CD4-positive, alpha-beta T cell (primary cell): ENCODE measurements at regions not wholly inside any gene's neighbourhood (a gene's known extent, or its start where the extent isn't known, plus 50 kb on each side); places are given as distances from the start of the nearest gene placed in this dataset.

Source experiments
- ATAC-seq: fragments of 200-7000 bp; cut with Tn5 transposase; one replicate; pipeline ENCODE4 v1.10.0; 2022; ENCODE audit warnings: mild to moderate bottlenecking; ENCODE audit not compliant: poor library complexity
- CTCF ChIA-PET: fragments of 350-600 bp; sonication (Branson Sonifier 250); formaldehyde crosslinking; loops from one replicate; lab custom pipeline; 2021; ENCODE audit warnings: antibody characterized with exemption, inconsistent platforms; lab: Charles Lee
- POLR2A ChIA-PET: fragments of 350-600 bp; sonication (Branson Sonifier 250); formaldehyde crosslinking; loops from one replicate; lab custom pipeline; 2021; ENCODE audit warnings: antibody characterized with exemption, inconsistent platforms; lab: Charles Lee
- DNase-seq, 14 experiments: peaks; one replicate each; pipeline ENCODE4 v3.0.0-alpha.2; 2013 to 2020; ENCODE audit warnings: mixed read lengths in 2 of 14
- H3K27ac ChIP-seq, 2 donors: one replicate each; pipeline versions ENCODE4 v1.5.1 to v1.7.0; 2013; ENCODE audit warnings: low read length in 2 of 2, low read depth in 1 of 2, mild to moderate bottlenecking in 1 of 2
- H3K27me3 ChIP-seq, 2 experiments: 1 replicate in 1 of 2; 2 replicates in 1 of 2; pipeline versions ENCODE4 v1.6.1 to v1.7.0; 2013; ENCODE audit warnings: low read length in 2 of 2, control low read depth in 1 of 2, mild to moderate bottlenecking in 1 of 2, moderate library complexity in 1 of 2; ENCODE audit not compliant: insufficient read depth in 2 of 2, control insufficient read depth in 1 of 2
- H3K36me3 ChIP-seq: one replicate; pipeline ENCODE4 v1.6.1; 2013; ENCODE audit warnings: low read length, control low read depth; ENCODE audit not compliant: insufficient read depth
- H3K4me1 ChIP-seq: one replicate; pipeline ENCODE4 v1.6.1; 2013; ENCODE audit warnings: low read length, control low read depth; ENCODE audit not compliant: insufficient read depth
- H3K4me3 ChIP-seq: one replicate; pipeline ENCODE4 v1.5.1; 2013; ENCODE audit warnings: mild to moderate bottlenecking, low read length, moderate library complexity
- H3K9me3 ChIP-seq, 2 experiments: 1 replicate in 1 of 2; 2 replicates in 1 of 2; pipeline versions ENCODE4 v1.6.1 to v1.7.0; 2013; ENCODE audit warnings: low read length in 2 of 2, mild to moderate bottlenecking in 2 of 2, control low read depth in 1 of 2, moderate library complexity in 1 of 2; ENCODE audit not compliant: control insufficient read depth in 1 of 2, insufficient read depth in 1 of 2
- H3K27ac Mint-ChIP-seq: one replicate; pipeline ENCODE4 v1.8.0; 2020; ENCODE audit warnings: mixed read lengths
- H3K27me3 Mint-ChIP-seq: one replicate; pipeline ENCODE4 v1.8.0; 2021; ENCODE audit warnings: mixed read lengths
- H3K36me3 Mint-ChIP-seq: one replicate; pipeline ENCODE4 v1.8.0; 2021; ENCODE audit warnings: low read depth, mixed read lengths
- H3K4me1 Mint-ChIP-seq: one replicate; pipeline ENCODE4 v1.8.0; 2021; ENCODE audit warnings: low read depth, mixed read lengths
- H3K4me3 Mint-ChIP-seq: one replicate; pipeline ENCODE4 v1.8.0; 2020; ENCODE audit warnings: mild to moderate bottlenecking, mixed read lengths
- H3K9me3 Mint-ChIP-seq: one replicate; pipeline ENCODE4 v1.8.0; 2020; ENCODE audit warnings: mixed read lengths
- CTCF ChIP-seq: fragments of 200-600 bp; IDR thresholded peaks from one replicate; pipeline ENCODE4 v1.8.0; 2022; ENCODE audit warnings: antibody characterized with exemption, mild to moderate bottlenecking
- intact Hi-C, 2 experiments: fragments of 100-400 bp; cut with DNase I in 1 of 2; cut with micrococcal nuclease in 1 of 2; formaldehyde crosslinking; loops; one replicate each; pipeline versions ENCODE4 v1.15.1 to v1.9.0; 2023 to 2025; cut with DNase I, micrococcal nuclease

- DNase-seq, result no peak
- H3K27me3 ChIP-seq, result no peaks in the 10 kb centered on the region
- Mint-ChIP-seq H3K27me3 (no peaks in the 10 kb centered on the region), H3K4me1 (no peaks in the 10 kb centered on the region), H3K27ac (no peak overlapping the region), H3K9me3 (peaks cover 7% of the 10 kb centered on the region), H3K4me3 (no peak overlapping the region), H3K36me3 (no peaks in the 10 kb centered on the region)
- TF ChIP-seq CTCF, result no peak
- no peak overlapping the region for H3K4me3 ChIP-seq
- H3K9me3 ChIP-seq, result no peaks in the 10 kb centered on the region
- no peaks in the 10 kb centered on the region for H3K4me1 ChIP-seq
- ATAC-seq, result no peak
- POLR2A ChIA-PET, result no interaction called here
- CTCF ChIA-PET, result no interaction called here
- no peaks in the 10 kb centered on the region for H3K36me3 ChIP-seq
- intact Hi-C loops, result no loop called here
- H3K27ac ChIP-seq, result no peak overlapping the region
Measured at GRCh38 chr2:41216978-41217377, 765.1 kb upstream of the SLC8A1 start.

- Mint-ChIP-seq H3K27ac (no peak overlapping the region), H3K4me3 (no peak overlapping the region), H3K36me3 (no peaks in the 10 kb centered on the region), H3K4me1 (no peaks in the 10 kb centered on the region), H3K27me3 (no peaks in the 10 kb centered on the region), H3K9me3 (peaks cover 5% of the 10 kb centered on the region)
- ChIA-PET POLR2A (no interaction called here), CTCF (interaction anchor here (1.0 kb wide), 2 partner anchors 8 to 101 kb away, joined by 3 to 4 read pairs; no protein-coding TSS in a partner anchor)
- Histone ChIP-seq H3K4me1 (no peaks in the 10 kb centered on the region), H3K27ac (no peak overlapping the region), H3K36me3 (no peaks in the 10 kb centered on the region), H3K4me3 (no peak overlapping the region), H3K27me3 (no peaks in the 10 kb centered on the region), H3K9me3 (peaks cover 0 to 10% of the 10 kb centered on the region in 2 experiments)
- TF ChIP-seq CTCF, result no peak
- DNase-seq (no peak), ATAC-seq (no peak)
- intact Hi-C loops, result no loop called here
Measured at GRCh38 chr2:41222593-41222992, 770.7 kb upstream of the SLC8A1 start.

GRCh38 chr2:41234093-41234492 lies 782.2 kb upstream of the SLC8A1 start:
- H3K27ac ChIP-seq, result no peak overlapping the region
- no peaks in the 10 kb centered on the region for H3K27me3 ChIP-seq
- H3K27ac Mint-ChIP-seq, result no peak overlapping the region
- intact Hi-C loops, result no loop called here
- ChIA-PET POLR2A (no interaction called here), CTCF (no interaction called here)
- no peak for ATAC-seq
- no peaks in the 10 kb centered on the region for H3K36me3 ChIP-seq
- no peak for TF ChIP-seq CTCF
- no peak overlapping the region for H3K4me3 Mint-ChIP-seq
- DNase-seq, result no peak
- no peaks in the 10 kb centered on the region for H3K4me1 ChIP-seq
- no peaks in the 10 kb centered on the region for H3K9me3 ChIP-seq
- no peaks in the 10 kb centered on the region for H3K36me3 Mint-ChIP-seq
- H3K9me3 Mint-ChIP-seq, result peaks cover 25% of the 10 kb centered on the region
- H3K27me3 Mint-ChIP-seq, result no peaks in the 10 kb centered on the region
- H3K4me3 ChIP-seq, result no peak overlapping the region
- no peaks in the 10 kb centered on the region for H3K4me1 Mint-ChIP-seq
